HG02943 (cell line): ENCODE measurements at regions not wholly inside any gene's neighbourhood (a gene's known extent, or its start where the extent isn't known, plus 50 kb on each side); places are given as distances from the start of the nearest gene placed in this dataset.
"Not testable (repeated sequence)": the region's sequence is repeated elsewhere in the genome, so short reads cannot be mapped to it uniquely, and the experiment has no call there.

ENCODE experiments used
- ATAC-seq: cut with Tn5 transposase; IDR thresholded peaks from one replicate; pipeline ENCODE4 v1.9.1; 2021; ENCODE audit warnings: mild to moderate bottlenecking, low read depth, moderate library complexity; ENCODE audit not compliant: unreplicated experiment

GRCh38 chr4:23130845-23131244 lies 438.1 kb downstream of the GBA3 start:
- ATAC-seq = no peak

GRCh38 chr4:23125118-23125517 lies 432.4 kb downstream of the GBA3 start:
- ATAC-seq = no peak

GRCh38 chr4:23122666-23123400 lies 430.1 kb downstream of the GBA3 start:
- ATAC-seq = no peak

GRCh38 chr4:23120374-23120773 lies 427.6 kb downstream of the GBA3 start:
- ATAC-seq = no peak

GRCh38 chr4:23117826-23118225 lies 425.1 kb downstream of the GBA3 start:
- no peak for ATAC-seq

GRCh38 chr4:23114538-23114937 lies 421.8 kb downstream of the GBA3 start:
- no peak for ATAC-seq

- ATAC-seq = no peak
Measured at GRCh38 chr4:23113104-23113503, 420.4 kb downstream of the GBA3 start.

- ATAC-seq = no peak
Measured at GRCh38 chr4:23106516-23106915, 413.8 kb downstream of the GBA3 start.

GRCh38 chr4:23105759-23106370 lies 413.1 kb downstream of the GBA3 start:
- no peak for ATAC-seq

- ATAC-seq = no peak
Measured at GRCh38 chr4:23097251-23097650, 404.5 kb downstream of the GBA3 start.

- no peak for ATAC-seq
Measured at GRCh38 chr4:23091711-23092110, 399.0 kb downstream of the GBA3 start.

- no peak for ATAC-seq
Measured at GRCh38 chr4:23085249-23085568, 392.5 kb downstream of the GBA3 start.

GRCh38 chr4:23084559-23085248 lies 392.0 kb downstream of the GBA3 start:
- no peak for ATAC-seq

- no peak for ATAC-seq
Measured at GRCh38 chr4:23083391-23083790, 390.7 kb downstream of the GBA3 start.

GRCh38 chr4:23080171-23080570 lies 387.4 kb downstream of the GBA3 start:
- ATAC-seq = not testable (repeated sequence)

- ATAC-seq = no peak
Measured at GRCh38 chr4:23070848-23071570, 378.3 kb downstream of the GBA3 start.

- ATAC-seq = no peak
Measured at GRCh38 chr4:23068756-23069155, 376.0 kb downstream of the GBA3 start.

- no peak for ATAC-seq
Measured at GRCh38 chr4:23068287-23068686, 375.6 kb downstream of the GBA3 start.

- no peak for ATAC-seq
Measured at GRCh38 chr4:23062188-23062587, 369.5 kb downstream of the GBA3 start.

- ATAC-seq = no peak
Measured at GRCh38 chr4:23061431-23061830, 368.7 kb downstream of the GBA3 start.

GRCh38 chr4:23060776-23061175 lies 368.0 kb downstream of the GBA3 start:
- no peak for ATAC-seq
